Heart right ventricle (tissue), 16 donors: ENCODE measurements at regions not wholly inside any gene's neighbourhood (a gene's known extent, or its start where the extent isn't known, plus 50 kb on each side); places are given as distances from the start of the nearest gene placed in this dataset.

Experiments used
- ATAC-seq, 8 donors: fragments of 200-7000 bp; cut with Tn5 transposase; one replicate each; pipeline ENCODE4 v1.9.1; 2020; ENCODE audit warnings: mild to moderate bottlenecking in 8 of 8, moderate library complexity in 8 of 8, moderate number of reproducible peaks in 1 of 8
- DNase-seq, 2 donors: peaks; one replicate each; pipeline ENCODE4 v3.0.0-alpha.2; 2020
- H3K27ac ChIP-seq, 10 donors: fragments of 200-600 bp; sonication (generic) in 2 of 10; one replicate each; pipeline versions ENCODE4 v1.5.0 to v1.8.0; 2020 to 2022; ENCODE audit warnings: mild to moderate bottlenecking in 3 of 10
- H3K27me3 ChIP-seq, 7 donors: fragments of 200-600 bp; one replicate each; pipeline ENCODE4 v1.8.0; 2021 to 2022; ENCODE audit warnings: mild to moderate bottlenecking in 2 of 7
- H3K36me3 ChIP-seq, 9 donors: fragments of 200-600 bp; sonication (generic) in 1 of 9; one replicate each; pipeline versions ENCODE4 v1.5.0 to v1.8.0; 2020 to 2022; ENCODE audit warnings: mild to moderate bottlenecking in 2 of 9
- H3K4me1 ChIP-seq, 9 donors: fragments of 200-600 bp; sonication (generic) in 1 of 9; one replicate each; pipeline versions ENCODE4 v1.5.0 to v1.8.0; 2020 to 2022; ENCODE audit warnings: mild to moderate bottlenecking in 4 of 9
- H3K4me3 ChIP-seq, 10 donors: fragments of 200-600 bp; sonication (generic) in 2 of 10; one replicate each; pipeline versions ENCODE4 v1.5.0 to v1.8.0; 2020 to 2022; ENCODE audit warnings: mild to moderate bottlenecking in 7 of 10, moderate library complexity in 2 of 10
- H3K9me3 ChIP-seq, 11 donors: fragments of 200-600 bp in 10 of 11; sonication (generic) in 2 of 11; one replicate each; pipeline versions ENCODE4 v1.5.0 to v1.8.0; 2013 to 2022; ENCODE audit warnings: mild to moderate bottlenecking in 2 of 11, control low read depth in 1 of 11, moderate library complexity in 1 of 11
- CTCF ChIP-seq, 9 donors: fragments of 200-600 bp; sonication (generic) in 2 of 9; IDR thresholded peaks; one replicate each; pipeline versions ENCODE4 v1.5.0 to v1.8.0; 2021 to 2022; ENCODE audit warnings: antibody characterized with exemption in 9 of 9, mild to moderate bottlenecking in 5 of 9, moderate library complexity in 1 of 9
- WGBS, 2 donors: extraction: QIAGEN DNeasy Blood & Tissue Kit; methylation state at CpG; one replicate each; pipeline ENCODE4 v1.1.7; 2013; ENCODE audit warnings: inconsistent platforms in 1 of 2; 5-methylcytosine and 5-hydroxymethylcytosine counted together
- intact Hi-C, 10 donors: fragments of 100-400 bp; cut with DNase I; formaldehyde crosslinking; loops; one replicate each; pipeline versions ENCODE4 v1.11.1 to v1.14.2; 2022
- donor health status: Arrhythmogenic right ventricular cardiomyopathy.
- donor health status: ischemic (EF 13 %, LVEDD 7.1; RV severe dilation, severe dysfunction).
- donor health status: healthy with polysubstance abuse.
- donor health status: DM: no; HTN: yes; CAD: no.
- donor health status: DM: no; HTN: no; CAD: no.
- donor health status: ischemic (EF 25% LVEDD 6.9; RV normal size, moderate dysfunction).
- donor health status: ischemic (EF 25% LVEDD 5.7; RV mildly dilated, moderate dysfunction).
- donor health status: healthy.
- donor health status: DM: yes; HTN: yes; CAD: no.
- donor health status: Ischemic cardiomyopathy.
- donor health status: ischemic (EF 35%, LVEDD 5.7; RV mildly dilated, moderate dysfunction).
- donor health status: nonischemic (EF 11% LVEDD 7.7; RV severe dilation, severe dysfunction).
- donor health status: DM: yes; HTN: yes; CAD: no.
- donor health status: PGD.
- donor health status: ischemic (EF 29% LVEDD 5.4; RV normal size, mild dysfunction).
- donor health status: nonischemic (EF 23%, LVEDD 6.1; RV moderate dilation, normal function).

GRCh38 chr5:30104872-30105596, 1088.5 kb upstream of the CDH6 start:
- no peak overlapping the region for H3K4me3 ChIP-seq
- no peaks in the 10 kb centered on the region for H3K27me3 ChIP-seq
- H3K36me3 ChIP-seq = no peaks in the 10 kb centered on the region
- DNase-seq (no peak), ATAC-seq (no peak)
- H3K27ac ChIP-seq = no peak overlapping the region
- H3K4me1 ChIP-seq = no peaks in the 10 kb centered on the region
- peaks cover 0 to 9% (median 0%) of the 10 kb centered on the region in 11 donors for H3K9me3 ChIP-seq
- intact Hi-C loops = no loop called here
- TF ChIP-seq CTCF (IDR thresholded peaks at IDR 0.05) = no peak

- H3K4me1 ChIP-seq = no peaks in the 10 kb centered on the region
- H3K9me3 ChIP-seq = peaks cover 0 to 9% (median 0%) of the 10 kb centered on the region in 11 donors
- H3K27ac ChIP-seq = no peak overlapping the region
- WGBS, 2 donors = 71 to 75% methylated on average over 7 of the region's 7 CpGs
- no peak for ATAC-seq
- no peak for TF ChIP-seq CTCF (IDR thresholded peaks at IDR 0.05)
- no peak for DNase-seq
- no peaks in the 10 kb centered on the region for H3K27me3 ChIP-seq
- no peak overlapping the region for H3K4me3 ChIP-seq
- no peaks in the 10 kb centered on the region for H3K36me3 ChIP-seq
- intact Hi-C loops = no loop called here
Observed at GRCh38 chr5:30103452-30104202, 1089.9 kb upstream of the CDH6 start.

- H3K4me1 ChIP-seq = no peaks in the 10 kb centered on the region
- H3K27me3 ChIP-seq = no peaks in the 10 kb centered on the region
- no peak for TF ChIP-seq CTCF (IDR thresholded peaks at IDR 0.05)
- DNase-seq = no peak
- no peaks in the 10 kb centered on the region for H3K36me3 ChIP-seq
- no peak for ATAC-seq
- intact Hi-C loops = no loop called here
- no peak overlapping the region for H3K27ac ChIP-seq
- WGBS, 2 donors = 64 to 68% methylated on average over 1 of the region's 1 CpG
- no peak overlapping the region for H3K4me3 ChIP-seq
- peaks cover 0 to 3% (median 0%) of the 10 kb centered on the region in 11 donors for H3K9me3 ChIP-seq
Observed at GRCh38 chr5:30103052-30103451, 1090.4 kb upstream of the CDH6 start.

- no peak overlapping the region for H3K27ac ChIP-seq
- H3K36me3 ChIP-seq = no peaks in the 10 kb centered on the region
- ATAC-seq (no peak), DNase-seq (no peak)
- 73 to 82% methylated on average over 2 of the region's 2 CpGs for WGBS, 2 donors
- intact Hi-C loops = no loop called here
- no peak for TF ChIP-seq CTCF (IDR thresholded peaks at IDR 0.05)
- H3K4me3 ChIP-seq = no peak overlapping the region
- H3K27me3 ChIP-seq = no peaks in the 10 kb centered on the region
- H3K9me3 ChIP-seq = peaks cover 0 to 5% (median 0%) of the 10 kb centered on the region in 11 donors
- no peaks in the 10 kb centered on the region for H3K4me1 ChIP-seq
Observed at GRCh38 chr5:30102185-30102584, 1091.3 kb upstream of the CDH6 start.
